NCI-H2171 treated with DMSO at 0.1 percent for 48 hours (cell line): ENCODE measurements at regions not wholly inside any gene's neighbourhood (a gene's known extent, or its start where the extent isn't known, plus 50 kb on each side); places are given as distances from the start of the nearest gene placed in this dataset.
"Not testable (repeated sequence)": the region's sequence is repeated elsewhere in the genome, so short reads cannot be mapped to it uniquely, and the experiment has no call there.

ENCODE experiments used
- DNase-seq: peaks from one replicate; lab custom pipeline; 2025; lab: John Stamatoyannopoulos, UW

- no peak for DNase-seq
These were observed 314.6 kb downstream of the THBS2 start for GRCh38 chr6:168939041-168939440.

GRCh38 chr6:168938546-168938945 lies 315.1 kb downstream of the THBS2 start:
- no peak for DNase-seq

GRCh38 chr6:168937054-168937453 lies 316.6 kb downstream of the THBS2 start:
- no peak for DNase-seq

- no peak for DNase-seq
These were observed 318.0 kb downstream of the THBS2 start for GRCh38 chr6:168935628-168936010.

GRCh38 chr6:168934660-168935627 lies 318.7 kb downstream of the THBS2 start:
- DNase-seq, result no peak

GRCh38 chr6:168932171-168932570 lies 321.5 kb downstream of the THBS2 start:
- DNase-seq, result not testable (repeated sequence)

GRCh38 chr6:168931072-168931471 lies 322.6 kb downstream of the THBS2 start:
- not testable (repeated sequence) for DNase-seq

- no peak for DNase-seq
These were observed 323.7 kb downstream of the THBS2 start for GRCh38 chr6:168929871-168930450.

GRCh38 chr6:168928012-168928411 lies 325.6 kb downstream of the THBS2 start:
- no peak for DNase-seq

- DNase-seq, result no peak
These were observed 326.6 kb downstream of the THBS2 start for GRCh38 chr6:168927026-168927425.

- no peak for DNase-seq
These were observed 327.3 kb downstream of the THBS2 start for GRCh38 chr6:168926306-168926705.

- no peak for DNase-seq
These were observed 328.0 kb downstream of the THBS2 start for GRCh38 chr6:168925671-168926070.

- no peak for DNase-seq
These were observed 330.5 kb downstream of the THBS2 start for GRCh38 chr6:168923171-168923570.

GRCh38 chr6:168922436-168922835 lies 331.2 kb downstream of the THBS2 start:
- DNase-seq, result no peak

GRCh38 chr6:168920289-168920688 lies 333.4 kb downstream of the THBS2 start:
- no peak for DNase-seq

GRCh38 chr6:168919470-168920179 lies 334.0 kb downstream of the THBS2 start:
- DNase-seq, result no peak

GRCh38 chr6:168916576-168917211 lies 337.0 kb downstream of the THBS2 start:
- DNase-seq, result no peak

- no peak for DNase-seq
These were observed 337.8 kb downstream of the THBS2 start for GRCh38 chr6:168915855-168916254.

- DNase-seq, result no peak
These were observed 338.4 kb downstream of the THBS2 start for GRCh38 chr6:168915242-168915641.

- DNase-seq, result no peak
These were observed 339.7 kb downstream of the THBS2 start for GRCh38 chr6:168913866-168914469.

GRCh38 chr6:168913231-168913865 lies 340.3 kb downstream of the THBS2 start:
- DNase-seq, result not testable (repeated sequence)
